ENCODE measurements at regions not wholly inside any gene's neighbourhood (a gene's known extent, or its start where the extent isn't known, plus 50 kb on each side); places are given as distances from the start of the nearest gene placed in this dataset.
"Not testable (repeated sequence)": the region's sequence is repeated elsewhere in the genome, so short reads cannot be mapped to it uniquely, and the experiment has no call there.

GRCh38 chr11:42344204-42344792, 884.8 kb upstream of the LRRC4C start:
- intact Hi-C loops (cut with DNase I) = no loop called here
- no peak for DNase-seq (ENCODE audit: low spot score)

GRCh38 chr11:42345933-42346332, 886.5 kb upstream of the LRRC4C start:
- intact Hi-C loops (cut with DNase I) = no loop called here
- no peak for DNase-seq (ENCODE audit: low spot score)

- no peak for DNase-seq (ENCODE audit: low spot score)
- intact Hi-C loops (cut with DNase I) = no loop called here
Observed at GRCh38 chr11:42363701-42364100, 904.2 kb upstream of the LRRC4C start.

GRCh38 chr11:42390116-42390515, 921.7 kb upstream of the API5 start:
- intact Hi-C loops (cut with DNase I) = no loop called here
- DNase-seq (ENCODE audit: low spot score) = no peak

GRCh38 chr11:42397483-42397882, 914.3 kb upstream of the API5 start:
- intact Hi-C loops (cut with DNase I) = no loop called here
- no peak for DNase-seq (ENCODE audit: low spot score)

- DNase-seq (ENCODE audit: low spot score) = no peak
- intact Hi-C loops (cut with DNase I) = no loop called here
Observed at GRCh38 chr11:42407341-42407740, 904.5 kb upstream of the API5 start.

GRCh38 chr11:42410251-42410955, 901.4 kb upstream of the API5 start:
- DNase-seq (ENCODE audit: low spot score) = no peak
- intact Hi-C loops (cut with DNase I) = no loop called here

GRCh38 chr11:42412590-42412989, 899.2 kb upstream of the API5 start:
- intact Hi-C loops (cut with DNase I) = no loop called here
- no peak for DNase-seq (ENCODE audit: low spot score)

GRCh38 chr11:42417691-42418090, 894.1 kb upstream of the API5 start:
- intact Hi-C loops (cut with DNase I) = no loop called here
- no peak for DNase-seq (ENCODE audit: low spot score)

GRCh38 chr11:42422090-42422489, 889.7 kb upstream of the API5 start:
- no peak for DNase-seq (ENCODE audit: low spot score)
- intact Hi-C loops (cut with DNase I) = no loop called here

- DNase-seq (ENCODE audit: low spot score); intact Hi-C loops (cut with DNase I): not testable (repeated sequence)
Observed at GRCh38 chr11:42434911-42435310, 876.9 kb upstream of the API5 start.

GRCh38 chr11:42444406-42444805, 867.4 kb upstream of the API5 start:
- DNase-seq (ENCODE audit: low spot score) = no peak
- intact Hi-C loops (cut with DNase I) = no loop called here

GRCh38 chr11:42462558-42463310, 849.1 kb upstream of the API5 start:
- intact Hi-C loops (cut with DNase I) = no loop called here
- no peak for DNase-seq (ENCODE audit: low spot score)

GRCh38 chr11:42465623-42466022, 846.2 kb upstream of the API5 start:
- no peak for DNase-seq (ENCODE audit: low spot score)
- intact Hi-C loops (cut with DNase I) = no loop called here

GRCh38 chr11:42473106-42473505, 838.7 kb upstream of the API5 start:
- intact Hi-C loops (cut with DNase I) = no loop called here
- no peak for DNase-seq (ENCODE audit: low spot score)

- intact Hi-C loops (cut with DNase I) = no loop called here
- DNase-seq (ENCODE audit: low spot score) = no peak
Observed at GRCh38 chr11:42482822-42483221, 829.0 kb upstream of the API5 start.

- DNase-seq (ENCODE audit: low spot score) = no peak
- intact Hi-C loops (cut with DNase I) = no loop called here
Observed at GRCh38 chr11:42490506-42490905, 821.3 kb upstream of the API5 start.

- intact Hi-C loops (cut with DNase I) = no loop called here
Observed at GRCh38 chr11:42494459-42494858, 817.3 kb upstream of the API5 start.

GRCh38 chr11:42498971-42499370, 812.8 kb upstream of the API5 start:
- intact Hi-C loops (cut with DNase I) = no loop called here
- no peak for DNase-seq (ENCODE audit: low spot score)

More at GRCh38 chr11:42494459-42494858, 817.3 kb upstream of the API5 start:
- no peak for DNase-seq (ENCODE audit: low spot score)

- intact Hi-C loops (cut with DNase I) = no loop called here
- no peak for DNase-seq (ENCODE audit: low spot score)
Observed at GRCh38 chr11:42502151-42502550, 809.6 kb upstream of the API5 start.

- no peak for DNase-seq (ENCODE audit: low spot score)
- intact Hi-C loops (cut with DNase I) = loop anchor here (10.0 kb wide), 2 partner anchors 1027 to 1057 kb away; no protein-coding TSS in a partner anchor
Observed at GRCh38 chr11:42521994-42522393, 789.8 kb upstream of the API5 start.
